MM.1S (cell line): ENCODE measurements at regions not wholly inside any gene's neighbourhood (a gene's known extent, or its start where the extent isn't known, plus 50 kb on each side); places are given as distances from the start of the nearest gene placed in this dataset.

Source experiments
- DNase-seq: peaks from one replicate; pipeline ENCODE4 v3.0.0-alpha.2; 2015
- H2AFZ ChIP-seq: fragments of 300-600 bp; sonication (generic); 2 replicates; pipeline ENCODE4 v1.6.0; 2016; ENCODE audit warnings: antibody characterized with exemption, low read length
- H3F3A ChIP-seq: fragments of 300-600 bp; sonication (generic); 2 replicates; pipeline ENCODE4 v1.6.1; 2016; ENCODE audit warnings: mild to moderate bottlenecking, antibody characterized with exemption, low read length, moderate library complexity, mixed read lengths; ENCODE audit not compliant: insufficient read depth
- H3K27ac ChIP-seq: fragments of 300-600 bp; sonication (generic); 2 replicates; pipeline ENCODE4 v1.5.1; 2016; ENCODE audit warnings: mild to moderate bottlenecking, low read length
- H3K27me3 ChIP-seq: fragments of 300-600 bp; sonication (generic); replicated peaks from 2 replicates; pipeline ENCODE4 v1.6.0; 2016; ENCODE audit warnings: low read length; ENCODE audit not compliant: insufficient read depth
- H3K36me3 ChIP-seq: fragments of 300-600 bp; sonication (generic); replicated peaks from 2 replicates; pipeline ENCODE4 v1.6.1; 2016; ENCODE audit warnings: mild to moderate bottlenecking, low read length, mixed read lengths; ENCODE audit not compliant: insufficient read depth
- H3K4me1 ChIP-seq: fragments of 300-600 bp; sonication (generic); 2 replicates; pipeline ENCODE4 v1.6.1; 2016; ENCODE audit warnings: low read length, mixed read lengths
- H3K4me2 ChIP-seq: fragments of 300-600 bp; sonication (generic); 2 replicates; pipeline ENCODE4 v1.6.0; 2016; ENCODE audit warnings: low read depth, low read length
- H3K4me3 ChIP-seq: fragments of 300-600 bp; sonication (generic); 2 replicates; pipeline ENCODE4 v1.5.1; 2016; ENCODE audit warnings: low read length, mixed read lengths
- H3K79me2 ChIP-seq: fragments of 300-600 bp; sonication (generic); 2 replicates; pipeline ENCODE4 v1.6.1; 2016; ENCODE audit warnings: mixed run types, low read length, mixed read lengths
- H3K9ac ChIP-seq: fragments of 300-600 bp; sonication (generic); 2 replicates; pipeline ENCODE4 v1.6.1; 2016; ENCODE audit warnings: low read length, mixed read lengths
- H3K9me2 ChIP-seq: fragments of 300-600 bp; sonication (generic); replicated peaks from 2 replicates; pipeline ENCODE4 v1.6.1; 2016; ENCODE audit warnings: mild to moderate bottlenecking, low read length, mixed read lengths; ENCODE audit not compliant: insufficient read depth
- H3K9me3 ChIP-seq: fragments of 300-600 bp; sonication (generic); replicated peaks from 2 replicates; pipeline ENCODE4 v1.6.1; 2016; ENCODE audit warnings: mild to moderate bottlenecking, low read length, mixed read lengths; ENCODE audit not compliant: insufficient read depth
- H4K20me1 ChIP-seq: fragments of 300-600 bp; sonication (generic); 2 replicates; pipeline ENCODE4 v1.6.1; 2016; ENCODE audit warnings: mild to moderate bottlenecking, low read length, moderate library complexity, mixed read lengths; ENCODE audit not compliant: insufficient read depth
- EZH2 ChIP-seq: fragments of 300-600 bp; sonication (generic); optimal IDR thresholded peaks from 2 replicates; pipeline ENCODE3; 2017; ENCODE audit warnings: low read depth, mild to moderate bottlenecking, antibody characterized with exemption, low read length, mixed read lengths
- EZH2phosphoT487 ChIP-seq: fragments of 300-600 bp; sonication (generic); IDR thresholded peaks from 2 replicates; pipeline ENCODE4 v1.6.1; 2018; ENCODE audit warnings: antibody characterized with exemption, low read length
- TF ChIP-seq, protein P1 (sequence below): fragments of 300-600 bp; sonication (generic); IDR thresholded peaks from 2 replicates; pipeline ENCODE4 v1.5.1; 2016; ENCODE audit warnings: antibody characterized with exemption, low read length, mixed read lengths

DNA sequence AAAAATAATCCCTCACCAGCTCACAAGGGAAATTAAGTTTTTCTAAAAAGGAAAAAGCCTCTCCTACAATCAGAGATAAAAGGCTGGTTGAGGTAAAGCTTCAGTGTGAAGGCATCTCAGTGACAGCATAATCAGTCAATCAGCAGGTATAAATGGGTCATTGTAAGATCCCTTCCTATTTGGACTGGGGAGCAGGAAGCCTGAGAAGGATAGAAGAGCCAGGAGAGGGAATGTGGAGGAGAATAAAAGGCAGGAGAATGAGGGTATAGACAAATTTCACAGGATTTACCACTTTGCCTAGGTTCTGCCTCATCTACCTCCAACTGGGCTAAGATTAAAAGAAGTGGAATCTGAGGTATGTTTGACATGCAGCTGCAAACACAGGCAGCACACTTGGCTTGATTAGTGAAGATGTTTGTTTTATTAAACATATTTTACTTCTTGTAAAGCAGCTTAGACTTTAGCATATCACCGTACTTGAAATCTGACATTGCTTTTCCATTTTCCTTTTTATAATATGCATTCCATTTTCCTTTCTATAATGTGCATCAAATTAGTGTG, 479.1 kb upstream of the USP15 start:
- DNase-seq, result no peak
- Histone ChIP-seq H3K9me3 (no peaks in the 10 kb centered on the region), H3K79me2 (no peaks in the 10 kb centered on the region), H3K4me3 (no peak overlapping the region), H3K9me2 (no peaks in the 10 kb centered on the region), H3K4me2 (no peak overlapping the region), H3K27me3 (no peaks in the 10 kb centered on the region), H3F3A (no peaks in the 10 kb centered on the region), H2AFZ (no peak overlapping the region), H3K4me1 (no peaks in the 10 kb centered on the region), H3K9ac (no peak overlapping the region), H3K27ac (no peak overlapping the region), H3K36me3 (no peaks in the 10 kb centered on the region), H4K20me1 (no peaks in the 10 kb centered on the region; the same call in 1 of the 2 replicates)
- TF ChIP-seq, protein P1, sequence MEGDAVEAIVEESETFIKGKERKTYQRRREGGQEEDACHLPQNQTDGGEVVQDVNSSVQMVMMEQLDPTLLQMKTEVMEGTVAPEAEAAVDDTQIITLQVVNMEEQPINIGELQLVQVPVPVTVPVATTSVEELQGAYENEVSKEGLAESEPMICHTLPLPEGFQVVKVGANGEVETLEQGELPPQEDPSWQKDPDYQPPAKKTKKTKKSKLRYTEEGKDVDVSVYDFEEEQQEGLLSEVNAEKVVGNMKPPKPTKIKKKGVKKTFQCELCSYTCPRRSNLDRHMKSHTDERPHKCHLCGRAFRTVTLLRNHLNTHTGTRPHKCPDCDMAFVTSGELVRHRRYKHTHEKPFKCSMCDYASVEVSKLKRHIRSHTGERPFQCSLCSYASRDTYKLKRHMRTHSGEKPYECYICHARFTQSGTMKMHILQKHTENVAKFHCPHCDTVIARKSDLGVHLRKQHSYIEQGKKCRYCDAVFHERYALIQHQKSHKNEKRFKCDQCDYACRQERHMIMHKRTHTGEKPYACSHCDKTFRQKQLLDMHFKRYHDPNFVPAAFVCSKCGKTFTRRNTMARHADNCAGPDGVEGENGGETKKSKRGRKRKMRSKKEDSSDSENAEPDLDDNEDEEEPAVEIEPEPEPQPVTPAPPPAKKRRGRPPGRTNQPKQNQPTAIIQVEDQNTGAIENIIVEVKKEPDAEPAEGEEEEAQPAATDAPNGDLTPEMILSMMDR, result no peak
- TF ChIP-seq EZH2phosphoT487, result no peak
- TF ChIP-seq EZH2, result no peak

DNA sequence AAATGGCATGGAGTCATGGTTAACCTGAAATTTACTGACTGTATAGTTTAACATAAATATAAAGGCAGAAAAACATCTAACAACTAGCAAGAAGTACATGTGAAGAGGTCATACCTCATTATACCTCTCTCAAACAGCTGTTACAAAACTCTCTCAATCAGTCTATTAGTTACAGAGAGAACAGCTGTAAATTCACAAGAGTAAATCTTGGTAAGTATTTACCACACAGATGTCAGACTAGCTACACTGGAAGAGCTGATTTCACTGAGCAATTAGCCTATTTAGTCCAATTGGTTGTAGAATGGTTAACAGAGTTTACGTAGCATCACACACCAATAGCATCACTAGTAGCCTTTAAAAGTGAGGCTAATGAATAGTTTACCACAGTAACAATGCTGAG, 463.4 kb upstream of the USP15 start:
- Histone ChIP-seq H3K4me3 (no peak overlapping the region), H3K4me2 (no peak overlapping the region), H3K79me2 (no peaks in the 10 kb centered on the region), H4K20me1 (no peaks in the 10 kb centered on the region), H3K36me3 (no peaks in the 10 kb centered on the region), H3K9me2 (no peaks in the 10 kb centered on the region), H2AFZ (no peak overlapping the region), H3F3A (no peaks in the 10 kb centered on the region), H3K27ac (no peak overlapping the region), H3K9me3 (no peaks in the 10 kb centered on the region), H3K4me1 (no peaks in the 10 kb centered on the region), H3K27me3 (no peaks in the 10 kb centered on the region), H3K9ac (no peak overlapping the region)
- TF ChIP-seq EZH2phosphoT487 (no peak), EZH2 (no peak)
- TF ChIP-seq, protein P1, result no peak
- no peak for DNase-seq

DNA sequence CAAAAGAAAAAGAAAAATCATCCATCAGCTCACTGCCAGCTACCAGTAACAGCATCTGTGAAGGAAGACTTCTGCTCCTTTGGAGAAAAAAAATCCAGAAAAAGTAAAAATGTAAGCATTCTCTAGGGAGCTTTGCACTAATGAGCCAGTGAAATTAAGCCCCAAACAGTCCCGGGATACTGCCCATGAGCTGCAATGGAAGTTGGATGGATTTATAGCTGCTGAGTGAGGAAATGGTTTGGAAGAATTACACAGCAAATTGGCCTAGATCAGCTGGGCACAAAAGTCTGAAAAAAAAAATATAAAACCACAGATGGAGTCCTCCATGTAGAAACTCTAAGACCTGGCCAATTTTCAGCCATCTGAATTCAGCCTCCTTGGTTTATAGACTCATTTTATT, 462.9 kb upstream of the USP15 start:
- DNase-seq, result no peak
- Histone ChIP-seq H4K20me1 (no peaks in the 10 kb centered on the region), H3F3A (no peaks in the 10 kb centered on the region), H3K9me3 (no peaks in the 10 kb centered on the region), H3K9ac (no peak overlapping the region), H3K79me2 (no peaks in the 10 kb centered on the region), H3K9me2 (no peaks in the 10 kb centered on the region), H2AFZ (no peak overlapping the region), H3K27ac (no peak overlapping the region), H3K36me3 (no peaks in the 10 kb centered on the region), H3K27me3 (no peaks in the 10 kb centered on the region), H3K4me1 (no peaks in the 10 kb centered on the region), H3K4me3 (no peak overlapping the region), H3K4me2 (no peak overlapping the region)
- TF ChIP-seq EZH2phosphoT487, result no peak
- TF ChIP-seq, protein P1, result no peak
- no peak for TF ChIP-seq EZH2
